K562 (cell line): ENCODE measurements at regions not wholly inside any gene's neighbourhood (a gene's known extent, or its start where the extent isn't known, plus 50 kb on each side); places are given as distances from the start of the nearest gene placed in this dataset.
A peak's percentile ranks its signal among the peaks of the same experiment; 100 is the strongest.

ENCODE experiments used
- ATAC-seq: fragments of 200-7000 bp; cut with Tn5 transposase; 3 replicates; pipeline ENCODE4 v1.9.1; 2020; ENCODE audit warnings: moderate library complexity
- BruUV-seq: library from RNA; stranded (reverse); fragments of 400-500 nt; replicated peaks from 2 replicates; lab custom pipeline; 2021; lab: Mats Ljungman, UMichigan
- CTCF ChIA-PET: fragments of 300-600 bp; formaldehyde crosslinking; extraction: SDS; loops from one replicate; lab custom pipeline; 2021; ENCODE audit warnings: low intra/inter-chr PET ratio; lab: Yijun Ruan, JAX
- POLR2A ChIA-PET: fragments of 300-600, 350-650 bp; sonication (Branson Sonifier 250); formaldehyde crosslinking; extraction: SDS; loops from one replicate; lab custom pipeline; 2021; ENCODE audit warnings: antibody characterized with exemption, inconsistent platforms; lab: Yijun Ruan, JAX
- DNase-seq, 4 experiments: peaks; one replicate each; pipeline versions ENCODE4 v3.0.0 to v3.0.0-alpha.2; 2011 to 2018; ENCODE audit warnings: low spot score in 3 of 4, mixed read lengths in 3 of 4; ENCODE audit errors: extremely low read depth in 1 of 4
- FAIRE-seq: peaks from 2 replicates; lab custom pipeline; 2011; peaks lifted over from hg19 to GRCh38; lab: Jason Lieb, UNC
- H2AFZ ChIP-seq: 2 replicates; pipeline ENCODE4 v1.6.0; 2011; ENCODE audit warnings: low read depth, low read length, control low read depth, inconsistent platforms
- H3K27ac ChIP-seq: fragments of 200-600 bp; 3 replicates; pipeline ENCODE4 v1.8.0; 2011; ENCODE audit warnings: low read depth, mild to moderate bottlenecking, control low read depth, inconsistent platforms, low read length, moderate library complexity, mixed read lengths; ENCODE audit errors: extremely low read depth
- H3K27me3 ChIP-seq, 2 experiments: fragments of 300-600 bp in 1 of 2; 2 replicates in 1 of 2; 3 replicates in 1 of 2; pipeline versions ENCODE4 v1.6.0 to v1.8.0; 2011; ENCODE audit warnings: inconsistent platforms in 2 of 2, low read length in 2 of 2, mild to moderate bottlenecking in 1 of 2, mixed read lengths in 1 of 2, moderate library complexity in 1 of 2; ENCODE audit not compliant: control insufficient read depth in 2 of 2, insufficient read depth in 2 of 2
- H3K36me3 ChIP-seq: fragments of 300-600 bp; 3 replicates; pipeline ENCODE4 v1.8.0; 2011; ENCODE audit warnings: mild to moderate bottlenecking, low read length, inconsistent platforms; ENCODE audit not compliant: control insufficient read depth, insufficient read depth
- H3K4me1 ChIP-seq, 2 experiments: fragments of 200-600 bp in 1 of 2; replicated peaks in 1 of 2; 2 replicates in 1 of 2; 3 replicates in 1 of 2; pipeline versions ENCODE4 v1.5.1 to v1.8.0; 2011; ENCODE audit warnings: inconsistent platforms in 2 of 2, low read length in 2 of 2, mild to moderate bottlenecking in 1 of 2, mixed read lengths in 1 of 2, moderate library complexity in 1 of 2; ENCODE audit not compliant: control insufficient read depth in 2 of 2, insufficient read depth in 2 of 2
- H3K4me2 ChIP-seq: 2 replicates; pipeline ENCODE4 v1.6.1; 2011; ENCODE audit warnings: low read length, control low read depth, inconsistent platforms, mixed read lengths; ENCODE audit not compliant: insufficient read depth
- H3K4me3 ChIP-seq: fragments of 200-600 bp; sonication (generic), shearing (Covaris generic); 2 replicates; pipeline ENCODE4 v1.5.1; 2016; ENCODE audit warnings: control low read depth, inconsistent platforms
- H3K79me2 ChIP-seq: fragments of 200-600 bp; 3 replicates; pipeline ENCODE4 v1.8.0; 2011; ENCODE audit warnings: low read length, inconsistent platforms; ENCODE audit not compliant: control insufficient read depth, insufficient read depth
- H3K9ac ChIP-seq, 2 experiments: 2 replicates each; pipeline versions ENCODE4 v1.6.0 to v1.6.1; 2011; ENCODE audit warnings: low read depth in 2 of 2, low read length in 2 of 2, control low read depth in 1 of 2, inconsistent platforms in 1 of 2, mild to moderate bottlenecking in 1 of 2, mixed read lengths in 1 of 2; ENCODE audit not compliant: insufficient read depth in 1 of 2
- H3K9me1 ChIP-seq: one replicate; pipeline ENCODE4 v1.6.0; 2011; ENCODE audit warnings: inconsistent platforms, mild to moderate bottlenecking, low read length, moderate library complexity; ENCODE audit not compliant: control insufficient read depth, insufficient read depth
- H3K9me3 ChIP-seq: replicated peaks from 2 replicates; pipeline ENCODE4 v1.5.1; 2011; ENCODE audit warnings: low read depth, low read length, inconsistent platforms; ENCODE audit not compliant: control insufficient read depth, insufficient read depth
- H4K20me1 ChIP-seq: replicated peaks from 2 replicates; pipeline ENCODE4 v1.6.1; 2011; ENCODE audit warnings: low read length, inconsistent platforms, mixed read lengths; ENCODE audit not compliant: control insufficient read depth, insufficient read depth
- POLR2A ChIP-seq: fragments of 450-650 bp; conservative IDR thresholded peaks from 2 replicates; pipeline ENCODE4 v1.6.1; 2016
- ZBTB33 ChIP-seq: sonication (generic); formaldehyde crosslinking; IDR thresholded peaks from 2 replicates; pipeline ENCODE4 v1.8.1; 2023; ENCODE audit warnings: mild to moderate bottlenecking, missing genetic modification reagents
- ZNF121 ChIP-seq: sonication (generic); formaldehyde crosslinking; conservative IDR thresholded peaks from 2 replicates; pipeline ENCODE4 v1.8.0; 2022; ENCODE audit warnings: missing genetic modification reagents
- WGBS: fragments of 100-300 bp; shearing (Covaris generic); methylation state at CpG from one replicate; pipeline ENCODE4 v1.1.6; 2016; ENCODE audit warnings: low coverage, mixed read lengths; ENCODE audit not compliant: insufficient coverage; ENCODE audit errors: missing lambda C conversion rate; 5-methylcytosine and 5-hydroxymethylcytosine counted together
- in situ Hi-C: fragments of 300-500 bp; cut with MboI; formaldehyde crosslinking; loops from 4 replicates; pipeline ENCODE4 v1.15.0; 2018; ENCODE audit warnings: inconsistent platforms, mixed read lengths
- intact Hi-C: fragments of 100-400 bp; cut with micrococcal nuclease; formaldehyde crosslinking; loops from 2 replicates; pipeline ENCODE4 v1.14.2; 2022

- no peaks in the 10 kb centered on the region; the same call in 1 of the 2 replicates for H4K20me1 ChIP-seq
- ChIA-PET POLR2A (interaction anchor here (0.6 to 0.8 kb wide), 2 partner anchors 8 to 43 kb away, joined by 4 read pairs; no protein-coding TSS in a partner anchor), CTCF (no interaction called here)
- H3K4me2 ChIP-seq = no peak overlapping the region
- intact Hi-C loops (no loop called here), in situ Hi-C loops (no loop called here)
- TF ChIP-seq ZBTB33 (CRISPR knock-in tag) (peak; percentile 49; the same call in 1 of the 2 replicates), ZNF121 (CRISPR knock-in tag) (peak; percentile 82), POLR2A (no peak)
- H3K9me3 ChIP-seq = no peaks in the 10 kb centered on the region; the same call in 1 of the 2 replicates
- H3K9me1 ChIP-seq = no peaks in the 10 kb centered on the region
- peaks cover 0 to 24% of the 10 kb centered on the region in 2 experiments; a peak in 3 of 5 replicates for H3K27me3 ChIP-seq
- BruUV-seq = no TSS peak
- no peak overlapping the region for H3K27ac ChIP-seq
- no peaks in the 10 kb centered on the region for H3K79me2 ChIP-seq
- H3K4me1 ChIP-seq = peaks cover 6 to 58% of the 10 kb centered on the region in 2 experiments
- FAIRE-seq (no peak), DNase-seq (no peak), ATAC-seq (no peak)
- H3K9ac ChIP-seq = no peak overlapping the region; a peak in 1 of 4 replicates
- H2AFZ ChIP-seq = no peak overlapping the region
- H3K4me3 ChIP-seq = no peak overlapping the region
- 44% methylated on average over 21 of the region's 21 CpGs for WGBS
- H3K36me3 ChIP-seq = no peaks in the 10 kb centered on the region
These were observed 110.3 kb upstream of the NCOR2 start for GRCh38 chr12:124677552-124678356.
